A673 (cell line): ENCODE measurements at regions not wholly inside any gene's neighbourhood (a gene's known extent, or its start where the extent isn't known, plus 50 kb on each side); places are given as distances from the start of the nearest gene placed in this dataset.

Experiments
- BruUV-seq: library from RNA; stranded (reverse); fragments of 400-500 nt; replicated peaks from 2 replicates; lab custom pipeline; 2021; lab: Mats Ljungman, UMichigan
- CTCF ChIA-PET: fragments of 300-600 bp; sonication (Branson Sonifier 250); formaldehyde crosslinking; loops from one replicate; lab custom pipeline; 2022; ENCODE audit warnings: antibody characterized with exemption; lab: Charles Lee
- POLR2A ChIA-PET: fragments of 300-600 bp; sonication (Branson Sonifier 250); formaldehyde crosslinking; loops from one replicate; lab custom pipeline; 2022; ENCODE audit warnings: antibody characterized with exemption; ENCODE audit not compliant: low non-redundant PET; lab: Charles Lee
- DNase-seq: peaks from one replicate; pipeline ENCODE4 v3.0.0-alpha.2; 2015; ENCODE audit warnings: low spot score
- H3K27ac ChIP-seq: fragments of 200-600 bp; sonication (generic); 2 replicates; pipeline ENCODE4 v1.5.1; 2016; ENCODE audit warnings: mixed run types, low read depth, mild to moderate bottlenecking, mixed read lengths, antibody characterized with exemption, low read length; ENCODE audit not compliant: poor library complexity, severe bottlenecking
- H3K27me3 ChIP-seq: fragments of 200-600 bp; sonication (generic); replicated peaks from 2 replicates; pipeline ENCODE4 v1.6.1; 2017; ENCODE audit warnings: mixed run types, low read depth, mild to moderate bottlenecking, mixed read lengths, antibody characterized with exemption, low read length; ENCODE audit not compliant: insufficient read depth, poor library complexity
- H3K36me3 ChIP-seq: fragments of 200-600 bp; sonication (generic); 2 replicates; pipeline ENCODE4 v1.6.1; 2016; ENCODE audit warnings: mixed run types, mild to moderate bottlenecking, mixed read lengths, antibody characterized with exemption, low read length; ENCODE audit not compliant: insufficient read depth, poor library complexity, severe bottlenecking
- H3K4me1 ChIP-seq: fragments of 200-600 bp; sonication (generic); 2 replicates; pipeline ENCODE4 v1.6.1; 2017; ENCODE audit warnings: mixed run types, mild to moderate bottlenecking, mixed read lengths, antibody characterized with exemption, low read length; ENCODE audit not compliant: insufficient read depth, poor library complexity, severe bottlenecking
- H3K4me3 ChIP-seq: fragments of 200-600 bp; sonication (generic); 2 replicates; pipeline ENCODE4 v1.5.1; 2016; ENCODE audit warnings: low read depth, mixed run types, mild to moderate bottlenecking, mixed read lengths, low read length; ENCODE audit not compliant: poor library complexity, severe bottlenecking
- H3K9me3 ChIP-seq: fragments of 200-600 bp; sonication (generic); 2 replicates; pipeline ENCODE4 v1.6.1; 2016; ENCODE audit warnings: mixed run types, low read depth, mild to moderate bottlenecking, mixed read lengths, antibody characterized with exemption, low read length; ENCODE audit not compliant: poor library complexity, severe bottlenecking
- CTCF ChIP-seq: fragments of 300-800, 200-600 bp; sonication (generic); conservative IDR thresholded peaks from 2 replicates; pipeline ENCODE4 v1.5.1; 2017; ENCODE audit warnings: low read depth, mild to moderate bottlenecking, antibody characterized with exemption, low read length, moderate library complexity, mixed read lengths
- EZH2 ChIP-seq: fragments of 200-600 bp; sonication (generic); IDR thresholded peaks from 2 replicates; pipeline ENCODE4 v1.6.1; 2017; ENCODE audit warnings: borderline replicate concordance, low read depth, mild to moderate bottlenecking, mixed read lengths, antibody characterized with exemption, low read length; ENCODE audit not compliant: poor library complexity, severe bottlenecking
- intact Hi-C: fragments of 100-400 bp; cut with micrococcal nuclease; formaldehyde crosslinking; loops from one replicate; pipeline ENCODE4 v1.10.0; 2022; ENCODE audit not compliant: unreplicated experiment

- ChIA-PET CTCF (no interaction called here), POLR2A (interaction anchor here (0.7 kb wide), 1 partner anchor 946 kb away, joined by 4 read pairs; no protein-coding TSS in a partner anchor)
- no peaks in the 10 kb centered on the region for H3K27me3 ChIP-seq
- intact Hi-C loops = no loop called here
- DNase-seq = no peak
- TF ChIP-seq CTCF (no peak), EZH2 (no peak)
- H3K4me1 ChIP-seq = no peaks in the 10 kb centered on the region
- H3K27ac ChIP-seq = no peak overlapping the region
- BruUV-seq = no TSS peak
- no peaks in the 10 kb centered on the region for H3K9me3 ChIP-seq
- no peak overlapping the region for H3K4me3 ChIP-seq
- H3K36me3 ChIP-seq = no peaks in the 10 kb centered on the region
Observed at GRCh38 chr4:116811730-116812129, 273.6 kb downstream of the TRAM1L1 start.

GRCh38 chr4:116796022-116796421 lies 289.4 kb downstream of the TRAM1L1 start:
- no peak for TF ChIP-seq CTCF
- no peak for TF ChIP-seq EZH2
- Histone ChIP-seq H3K4me1 (no peaks in the 10 kb centered on the region), H3K36me3 (no peaks in the 10 kb centered on the region), H3K4me3 (no peak overlapping the region), H3K27me3 (no peaks in the 10 kb centered on the region), H3K27ac (no peak overlapping the region), H3K9me3 (no peaks in the 10 kb centered on the region)
- BruUV-seq = no TSS peak
- DNase-seq = no peak
- intact Hi-C loops = no loop called here
- ChIA-PET CTCF (no interaction called here), POLR2A (no interaction called here)

- POLR2A ChIA-PET = no interaction called here
- H3K27me3 ChIP-seq = no peaks in the 10 kb centered on the region
- H3K36me3 ChIP-seq = no peaks in the 10 kb centered on the region
- no peak overlapping the region for H3K4me3 ChIP-seq
- DNase-seq = no peak
- intact Hi-C loops = no loop called here
- TF ChIP-seq CTCF (no peak), EZH2 (no peak)
- BruUV-seq = no TSS peak
- H3K27ac ChIP-seq = no peak overlapping the region
- CTCF ChIA-PET = no interaction called here
- H3K4me1 ChIP-seq = no peaks in the 10 kb centered on the region
- H3K9me3 ChIP-seq = no peaks in the 10 kb centered on the region
Observed at GRCh38 chr4:116788723-116789122, 296.7 kb downstream of the TRAM1L1 start.
